Karpas-422 (cell line): ENCODE measurements at regions not wholly inside any gene's neighbourhood (a gene's known extent, or its start where the extent isn't known, plus 50 kb on each side); places are given as distances from the start of the nearest gene placed in this dataset.
"Not testable (repeated sequence)": the region's sequence is repeated elsewhere in the genome, so short reads cannot be mapped to it uniquely, and the experiment has no call there.

Experiments
- DNase-seq: peaks from one replicate; pipeline ENCODE4 v3.0.0-alpha.2; 2015
- H2AFZ ChIP-seq: fragments of 200-600 bp; sonication (generic); 2 replicates; pipeline ENCODE4 v1.6.1; 2014; ENCODE audit warnings: antibody characterized with exemption, low read length, mixed read lengths
- H3K27ac ChIP-seq: fragments of 200-600 bp; sonication (generic); 2 replicates; pipeline ENCODE4 v1.5.1; 2014; ENCODE audit warnings: mild to moderate bottlenecking, low read length, moderate library complexity
- H3K27me3 ChIP-seq: fragments of 200-600 bp; sonication (generic); 2 replicates; pipeline ENCODE4 v1.6.1; 2014; ENCODE audit warnings: low read length, mixed read lengths
- H3K36me3 ChIP-seq: fragments of 200-600 bp; sonication (generic); 2 replicates; pipeline ENCODE4 v1.6.1; 2014; ENCODE audit warnings: low read length, mixed read lengths; ENCODE audit not compliant: insufficient read depth
- H3K4me1 ChIP-seq: fragments of 200-600 bp; sonication (generic); 2 replicates; pipeline ENCODE4 v1.6.1; 2014; ENCODE audit warnings: mild to moderate bottlenecking, low read length, mixed read lengths
- H3K4me2 ChIP-seq: fragments of 200-600 bp; sonication (generic); 2 replicates; pipeline ENCODE4 v1.6.1; 2014; ENCODE audit warnings: low read length, low read depth, mild to moderate bottlenecking; ENCODE audit not compliant: poor library complexity, severe bottlenecking
- H3K4me3 ChIP-seq: fragments of 200-600 bp; sonication (generic); 2 replicates; pipeline ENCODE4 v1.5.1; 2014; ENCODE audit warnings: mild to moderate bottlenecking, antibody characterized with exemption, low read length, mixed read lengths
- H3K79me2 ChIP-seq: fragments of 200-600 bp; sonication (generic); 2 replicates; pipeline ENCODE4 v1.6.1; 2014; ENCODE audit warnings: mild to moderate bottlenecking, low read length, mixed read lengths
- H3K9ac ChIP-seq: fragments of 200-600 bp; sonication (generic); 2 replicates; pipeline ENCODE4 v1.6.0; 2014; ENCODE audit warnings: low read length
- H3K9me2 ChIP-seq: fragments of 200-600 bp; sonication (generic), shearing (Covaris generic); replicated peaks from 2 replicates; pipeline ENCODE4 v1.6.0; 2014; ENCODE audit warnings: mild to moderate bottlenecking, low read length, moderate library complexity; ENCODE audit not compliant: insufficient read depth
- H3K9me3 ChIP-seq: fragments of 300-700, 200-600 bp; sonication (generic); 2 replicates; pipeline ENCODE4 v1.6.1; 2014; ENCODE audit warnings: low read length, mixed read lengths
- H4K20me1 ChIP-seq: fragments of 200-600 bp; sonication (generic); 2 replicates; pipeline ENCODE4 v1.6.1; 2014; ENCODE audit warnings: mild to moderate bottlenecking, antibody characterized with exemption, low read length, low read depth; ENCODE audit not compliant: insufficient read depth

DNA sequence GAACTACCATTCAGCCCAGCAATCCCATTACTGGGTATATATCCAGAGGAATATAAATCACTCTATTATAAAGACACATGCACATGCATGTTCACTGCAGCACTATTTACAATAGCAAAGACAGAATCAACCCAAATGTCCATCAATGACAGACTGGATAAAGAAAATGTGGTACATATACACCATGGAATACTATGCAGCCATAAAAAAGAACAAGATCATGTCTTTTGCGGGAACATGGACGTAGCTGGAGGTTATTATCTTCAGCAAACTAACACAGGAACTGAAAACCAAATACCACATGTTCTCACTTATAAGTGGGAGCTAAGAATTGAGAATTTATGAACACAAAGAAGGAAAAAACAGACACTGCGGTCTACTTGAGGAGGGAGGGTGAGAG, 195.1 kb downstream of the GPAT3 start:
- DNase-seq, H3K9ac ChIP-seq, H3K4me1 ChIP-seq, H3K36me3 ChIP-seq, H3K27ac ChIP-seq, H3K4me2 ChIP-seq, H3K4me3 ChIP-seq, H3K9me3 ChIP-seq, H2AFZ ChIP-seq, H4K20me1 ChIP-seq, H3K9me2 ChIP-seq, H3K79me2 ChIP-seq, H3K27me3 ChIP-seq: not testable (repeated sequence)

DNA sequence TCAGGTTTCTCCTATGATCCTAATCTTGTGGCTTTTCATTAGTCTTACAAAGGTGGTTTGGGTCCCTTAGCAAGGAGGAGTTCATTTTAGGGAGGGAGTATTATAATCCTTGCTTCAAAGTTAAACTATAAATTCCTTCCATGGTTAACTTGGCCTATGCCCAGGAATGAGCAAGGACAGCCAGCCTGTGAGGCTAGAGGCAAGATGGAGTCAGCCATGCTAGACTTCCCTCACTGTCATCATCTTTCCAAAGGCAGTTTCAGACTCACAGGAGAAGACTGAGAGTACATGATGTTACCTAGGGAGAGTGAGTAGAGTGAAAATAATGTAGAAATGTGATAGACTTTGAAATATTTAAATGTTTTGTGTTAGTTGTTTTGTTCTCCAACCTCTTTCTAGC, 192.3 kb downstream of the GPAT3 start:
- no peaks in the 10 kb centered on the region for H3K36me3 ChIP-seq
- no peak overlapping the region for H3K9ac ChIP-seq
- DNase-seq = no peak
- H3K4me3 ChIP-seq = no peak overlapping the region
- no peaks in the 10 kb centered on the region for H3K9me2 ChIP-seq
- H2AFZ ChIP-seq = no peak overlapping the region
- no peaks in the 10 kb centered on the region for H3K79me2 ChIP-seq
- no peaks in the 10 kb centered on the region for H3K27me3 ChIP-seq
- no peak overlapping the region for H3K27ac ChIP-seq
- no peaks in the 10 kb centered on the region for H4K20me1 ChIP-seq
- H3K9me3 ChIP-seq = no peaks in the 10 kb centered on the region
- no peaks in the 10 kb centered on the region for H3K4me1 ChIP-seq
- H3K4me2 ChIP-seq = no peak overlapping the region

DNA sequence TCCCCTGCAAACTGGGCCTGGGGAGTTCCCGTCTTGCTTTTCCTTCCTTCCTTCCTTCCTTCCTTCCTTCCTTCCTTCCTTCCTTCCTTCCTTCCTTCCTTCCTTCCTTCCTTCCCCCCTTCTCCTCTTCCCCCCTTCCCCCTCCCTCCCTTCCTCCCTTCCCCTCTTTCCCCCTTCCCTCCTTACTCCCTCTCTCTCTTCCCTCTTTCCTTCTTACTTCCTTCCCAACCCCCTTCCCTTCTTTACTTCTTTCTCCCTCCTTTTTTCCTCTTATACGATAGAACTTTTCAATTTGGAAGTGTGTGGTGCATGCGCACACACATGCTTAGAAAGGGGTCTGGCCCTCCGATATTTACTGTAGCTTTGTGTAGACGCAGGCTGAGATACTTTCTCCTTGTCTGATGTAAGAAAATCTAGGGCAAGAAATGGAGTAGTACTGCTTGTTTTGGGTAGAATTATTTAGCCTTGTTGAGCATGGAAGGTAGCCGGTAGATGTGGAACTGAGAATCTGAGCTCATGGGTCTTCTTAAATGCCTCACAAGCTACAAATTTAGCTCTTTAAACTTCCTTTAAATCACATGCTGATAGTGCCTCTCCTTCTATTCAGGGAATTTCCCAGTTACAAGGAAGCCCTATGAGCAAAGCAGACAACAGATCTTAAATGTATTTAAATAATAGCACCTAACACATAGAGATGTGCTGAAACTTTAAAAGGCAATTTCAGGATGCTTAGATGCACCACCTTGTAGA, 189.6 kb downstream of the GPAT3 start:
- H3K27me3 ChIP-seq = no peaks in the 10 kb centered on the region
- H3K79me2 ChIP-seq = no peaks in the 10 kb centered on the region
- DNase-seq = no peak
- H2AFZ ChIP-seq = no peak overlapping the region
- H3K4me3 ChIP-seq = no peak overlapping the region
- no peak overlapping the region for H3K4me2 ChIP-seq
- H3K27ac ChIP-seq = no peak overlapping the region
- H3K4me1 ChIP-seq = no peaks in the 10 kb centered on the region
- no peaks in the 10 kb centered on the region for H4K20me1 ChIP-seq
- no peaks in the 10 kb centered on the region for H3K9me3 ChIP-seq
- H3K9me2 ChIP-seq = no peaks in the 10 kb centered on the region
- no peaks in the 10 kb centered on the region for H3K36me3 ChIP-seq
- H3K9ac ChIP-seq = no peak overlapping the region

DNA sequence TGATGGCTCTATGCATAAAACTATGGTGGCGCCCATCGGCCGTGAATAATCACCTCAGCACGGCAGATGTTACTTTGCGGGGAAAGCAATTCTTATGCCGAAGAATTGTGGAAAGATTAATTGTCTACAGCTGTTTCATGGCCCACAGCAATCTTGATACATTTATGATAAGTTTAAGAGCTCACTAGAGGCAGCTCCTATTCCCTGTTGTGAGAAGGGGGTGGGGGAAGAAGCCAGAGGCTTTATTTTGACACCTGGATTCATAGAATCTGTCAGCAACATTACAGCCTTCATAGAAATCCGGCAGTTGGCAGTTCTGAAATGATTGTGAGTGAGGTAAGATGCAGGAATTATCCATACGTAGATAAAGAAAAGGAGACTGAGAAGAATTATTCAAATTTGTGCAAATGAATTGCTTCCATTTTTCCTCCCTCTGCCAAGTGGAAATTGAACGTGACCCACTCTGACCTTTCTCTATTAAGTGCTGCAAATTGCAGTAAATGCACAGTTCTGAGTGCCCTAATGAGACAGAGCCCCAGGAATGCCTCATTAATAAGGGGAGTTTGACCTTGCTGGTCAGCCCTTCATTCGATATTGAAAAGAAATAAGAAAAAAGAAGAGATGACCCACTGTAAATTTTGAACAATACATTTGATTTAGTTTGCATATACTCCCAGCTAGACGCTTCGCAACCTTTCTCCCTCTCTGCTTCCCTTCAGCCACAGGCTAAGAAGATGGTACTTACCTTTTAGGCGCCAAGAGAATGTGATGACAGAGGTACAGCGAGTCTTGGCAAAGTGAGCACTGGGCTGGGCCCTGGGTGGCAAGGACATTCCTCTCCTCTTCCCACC, 188.8 kb downstream of the GPAT3 start:
- no peak overlapping the region for H3K4me3 ChIP-seq
- H3K27me3 ChIP-seq = no peaks in the 10 kb centered on the region
- DNase-seq = no peak
- no peaks in the 10 kb centered on the region for H3K79me2 ChIP-seq
- no peak overlapping the region for H3K9ac ChIP-seq
- no peaks in the 10 kb centered on the region for H3K9me3 ChIP-seq
- H3K9me2 ChIP-seq = no peaks in the 10 kb centered on the region
- H4K20me1 ChIP-seq = no peaks in the 10 kb centered on the region
- no peak overlapping the region for H2AFZ ChIP-seq
- H3K27ac ChIP-seq = no peak overlapping the region
- no peaks in the 10 kb centered on the region for H3K4me1 ChIP-seq
- H3K4me2 ChIP-seq = no peak overlapping the region
- no peaks in the 10 kb centered on the region for H3K36me3 ChIP-seq

DNA sequence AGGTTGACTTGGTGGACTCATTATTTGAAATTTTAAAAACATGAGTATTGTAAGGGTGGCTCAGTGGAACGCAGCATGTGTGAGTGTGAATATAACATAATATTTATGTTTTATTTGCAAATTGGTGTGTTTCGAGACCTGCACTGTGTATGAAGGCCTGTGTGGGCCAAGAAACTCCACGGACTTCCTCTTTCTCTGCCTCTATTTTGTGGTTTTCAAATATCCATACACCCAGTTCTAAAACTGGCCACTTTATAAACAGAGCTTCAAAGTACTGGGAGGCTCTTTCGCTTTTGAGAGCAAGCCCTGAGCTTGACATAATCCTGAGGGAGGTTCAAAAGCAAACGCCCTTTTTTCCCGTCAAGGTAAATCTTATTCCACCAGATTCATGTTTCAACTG, 187.7 kb downstream of the GPAT3 start:
- DNase-seq = no peak
- Histone ChIP-seq H4K20me1 (no peaks in the 10 kb centered on the region), H2AFZ (no peak overlapping the region), H3K4me3 (no peak overlapping the region), H3K9me2 (no peaks in the 10 kb centered on the region), H3K27me3 (no peaks in the 10 kb centered on the region), H3K4me1 (no peaks in the 10 kb centered on the region), H3K36me3 (no peaks in the 10 kb centered on the region), H3K27ac (no peak overlapping the region), H3K9me3 (no peaks in the 10 kb centered on the region), H3K9ac (no peak overlapping the region), H3K79me2 (no peaks in the 10 kb centered on the region), H3K4me2 (no peak overlapping the region)

DNA sequence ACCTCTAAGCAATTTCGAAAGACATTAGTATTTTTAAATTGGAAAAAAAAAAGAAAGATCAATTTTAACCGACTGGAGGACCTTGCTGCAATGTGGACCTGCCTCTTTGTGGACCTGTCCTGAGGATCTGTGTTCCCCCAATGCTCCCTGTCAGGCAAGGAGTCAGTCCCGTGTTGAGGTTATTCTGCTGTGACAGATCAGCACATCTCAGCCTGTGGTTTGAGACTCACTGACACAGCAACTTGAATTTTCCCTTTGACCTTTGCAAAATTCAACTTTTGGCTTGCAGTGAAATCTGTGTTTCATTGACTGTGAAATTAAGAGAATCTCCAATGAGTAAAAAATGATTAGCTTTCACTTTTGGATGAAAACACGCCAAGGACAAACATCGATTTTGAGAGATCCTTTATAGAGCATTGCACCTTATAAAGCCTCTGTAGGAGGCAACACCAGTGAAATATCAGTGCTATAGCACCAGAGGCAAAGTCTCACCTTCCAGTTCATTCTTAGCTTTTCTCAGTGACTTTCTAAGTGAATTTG, 186.9 kb downstream of the GPAT3 start:
- Histone ChIP-seq H4K20me1 (no peaks in the 10 kb centered on the region), H3K9me3 (no peaks in the 10 kb centered on the region), H3K27me3 (no peaks in the 10 kb centered on the region), H3K4me2 (no peak overlapping the region), H3K9ac (no peak overlapping the region), H3K4me3 (no peak overlapping the region), H3K27ac (no peak overlapping the region), H2AFZ (no peak overlapping the region), H3K79me2 (no peaks in the 10 kb centered on the region), H3K36me3 (no peaks in the 10 kb centered on the region), H3K4me1 (no peaks in the 10 kb centered on the region), H3K9me2 (no peaks in the 10 kb centered on the region)
- no peak for DNase-seq

DNA sequence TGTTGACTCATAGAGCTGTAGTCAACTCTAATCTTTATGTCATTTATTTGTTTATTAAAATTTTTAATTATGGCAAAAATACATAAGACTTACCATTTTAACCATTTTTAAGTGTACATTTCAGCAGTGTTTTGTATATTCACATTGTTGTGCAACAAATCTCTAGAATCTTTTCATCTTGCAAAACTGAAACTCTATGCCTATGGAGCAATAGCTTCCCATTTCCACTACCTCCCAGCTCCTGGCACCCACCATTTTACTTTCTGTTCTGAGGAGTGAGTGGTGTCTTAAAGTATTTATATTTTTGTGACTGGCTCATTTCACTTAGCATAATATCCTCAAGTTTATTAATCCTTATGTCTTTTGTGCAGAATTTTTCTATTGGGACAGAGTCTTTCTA, 181.0 kb downstream of the GPAT3 start:
- DNase-seq = no peak
- no peaks in the 10 kb centered on the region for H4K20me1 ChIP-seq
- no peaks in the 10 kb centered on the region for H3K36me3 ChIP-seq
- no peak overlapping the region for H3K9ac ChIP-seq
- no peak overlapping the region for H2AFZ ChIP-seq
- no peaks in the 10 kb centered on the region for H3K9me3 ChIP-seq
- no peaks in the 10 kb centered on the region for H3K27me3 ChIP-seq
- H3K27ac ChIP-seq = no peak overlapping the region
- H3K79me2 ChIP-seq = no peaks in the 10 kb centered on the region
- H3K4me2 ChIP-seq = no peak overlapping the region
- no peak overlapping the region for H3K4me3 ChIP-seq
- H3K9me2 ChIP-seq = no peaks in the 10 kb centered on the region
- H3K4me1 ChIP-seq = no peaks in the 10 kb centered on the region

DNA sequence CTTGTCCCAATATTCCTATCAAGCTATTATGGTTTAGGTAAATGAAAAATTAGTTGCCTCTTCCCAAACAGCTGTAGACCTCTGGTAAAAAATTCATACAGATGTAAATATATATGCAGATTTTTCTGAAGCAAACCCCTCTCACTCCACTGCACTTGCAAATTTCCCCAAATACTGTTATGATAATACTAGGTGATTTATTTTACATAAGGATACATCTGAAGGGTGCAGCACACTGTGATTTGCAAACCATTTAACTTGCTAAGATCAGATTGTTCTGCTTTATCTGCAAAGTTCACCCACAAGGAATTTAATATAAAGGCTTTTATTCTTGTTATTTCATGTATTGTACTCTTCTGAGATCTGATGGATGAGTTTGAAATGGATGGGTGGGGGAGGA, 177.0 kb downstream of the GPAT3 start:
- Histone ChIP-seq H3K4me3 (no peak overlapping the region), H3K27me3 (no peaks in the 10 kb centered on the region), H3K79me2 (no peaks in the 10 kb centered on the region), H3K9me2 (no peaks in the 10 kb centered on the region), H3K4me2 (no peak overlapping the region), H3K4me1 (no peaks in the 10 kb centered on the region), H3K9ac (no peak overlapping the region), H3K36me3 (no peaks in the 10 kb centered on the region), H2AFZ (no peak overlapping the region), H4K20me1 (no peaks in the 10 kb centered on the region), H3K27ac (no peak overlapping the region), H3K9me3 (no peaks in the 10 kb centered on the region)
- no peak for DNase-seq
